ENCODE measurements at regions not wholly inside any gene's neighbourhood (a gene's known extent, or its start where the extent isn't known, plus 50 kb on each side); places are given as distances from the start of the nearest gene placed in this dataset.

DNA sequence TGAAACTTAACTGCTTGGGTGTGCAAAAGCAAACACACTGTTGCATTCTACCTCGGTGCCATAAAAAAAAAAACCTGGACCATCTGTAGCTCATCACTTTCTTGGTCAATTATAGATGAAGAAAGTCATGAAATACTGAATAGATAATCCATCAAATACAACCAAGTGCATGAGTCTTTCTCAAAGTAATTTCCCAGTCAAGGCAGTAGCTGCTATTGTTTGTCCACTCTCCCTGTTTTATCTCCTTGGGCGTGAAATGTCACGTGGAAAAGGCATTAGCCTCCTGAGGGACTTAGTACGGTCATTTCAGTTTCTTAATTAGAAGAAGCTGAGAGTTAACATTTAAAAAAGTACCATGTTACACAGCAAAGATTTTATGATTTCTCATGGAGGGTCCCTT lies 1697.9 kb downstream of the PCDH9 start:
- TF ChIP-seq, protein P1, sequence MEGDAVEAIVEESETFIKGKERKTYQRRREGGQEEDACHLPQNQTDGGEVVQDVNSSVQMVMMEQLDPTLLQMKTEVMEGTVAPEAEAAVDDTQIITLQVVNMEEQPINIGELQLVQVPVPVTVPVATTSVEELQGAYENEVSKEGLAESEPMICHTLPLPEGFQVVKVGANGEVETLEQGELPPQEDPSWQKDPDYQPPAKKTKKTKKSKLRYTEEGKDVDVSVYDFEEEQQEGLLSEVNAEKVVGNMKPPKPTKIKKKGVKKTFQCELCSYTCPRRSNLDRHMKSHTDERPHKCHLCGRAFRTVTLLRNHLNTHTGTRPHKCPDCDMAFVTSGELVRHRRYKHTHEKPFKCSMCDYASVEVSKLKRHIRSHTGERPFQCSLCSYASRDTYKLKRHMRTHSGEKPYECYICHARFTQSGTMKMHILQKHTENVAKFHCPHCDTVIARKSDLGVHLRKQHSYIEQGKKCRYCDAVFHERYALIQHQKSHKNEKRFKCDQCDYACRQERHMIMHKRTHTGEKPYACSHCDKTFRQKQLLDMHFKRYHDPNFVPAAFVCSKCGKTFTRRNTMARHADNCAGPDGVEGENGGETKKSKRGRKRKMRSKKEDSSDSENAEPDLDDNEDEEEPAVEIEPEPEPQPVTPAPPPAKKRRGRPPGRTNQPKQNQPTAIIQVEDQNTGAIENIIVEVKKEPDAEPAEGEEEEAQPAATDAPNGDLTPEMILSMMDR (IDR thresholded peaks at IDR 0.05): no peak
- no peak for TF ChIP-seq POLR2A (IDR thresholded peaks at IDR 0.05)
